ENCODE measurements at regions not wholly inside any gene's neighbourhood (a gene's known extent, or its start where the extent isn't known, plus 50 kb on each side); places are given as distances from the start of the nearest gene placed in this dataset.

GRCh38 chr5:159385536-159385935, 55.2 kb upstream of the IL12B start:
- FAIRE-seq = no peak

GRCh38 chr5:159386028-159386711, 55.9 kb upstream of the IL12B start:
- FAIRE-seq = no peak

GRCh38 chr5:159392871-159393270, 62.6 kb upstream of the IL12B start:
- FAIRE-seq = no peak

- no peak for FAIRE-seq
Measured at GRCh38 chr5:159393854-159394274, 63.6 kb upstream of the IL12B start.

GRCh38 chr5:159395202-159395601, 64.9 kb upstream of the IL12B start:
- FAIRE-seq = no peak

- no peak for FAIRE-seq
Measured at GRCh38 chr5:159398936-159399335, 68.6 kb upstream of the IL12B start.

- FAIRE-seq = no peak
Measured at GRCh38 chr5:159400476-159400875, 70.2 kb upstream of the IL12B start.

GRCh38 chr5:159402311-159402710, 72.0 kb upstream of the IL12B start:
- no peak for FAIRE-seq

- no peak for FAIRE-seq
Measured at GRCh38 chr5:159402856-159403255, 72.6 kb upstream of the IL12B start.

GRCh38 chr5:159403906-159404681, 73.8 kb upstream of the IL12B start:
- FAIRE-seq = no peak

- no peak for FAIRE-seq
Measured at GRCh38 chr5:159405611-159406031, 75.3 kb upstream of the IL12B start.

GRCh38 chr5:159406571-159406970, 76.3 kb upstream of the IL12B start:
- no peak for FAIRE-seq

- no peak for FAIRE-seq
Measured at GRCh38 chr5:159409801-159410200, 79.5 kb upstream of the IL12B start.

- no peak for FAIRE-seq
Measured at GRCh38 chr5:159410480-159410879, 80.2 kb upstream of the IL12B start.

- FAIRE-seq = no peak
Measured at GRCh38 chr5:159411115-159411514, 80.8 kb upstream of the IL12B start.

GRCh38 chr5:159412284-159413046, 82.2 kb upstream of the IL12B start:
- FAIRE-seq = no peak

- FAIRE-seq = no peak
Measured at GRCh38 chr5:159414021-159414420, 83.7 kb upstream of the IL12B start.

- FAIRE-seq = no peak
Measured at GRCh38 chr5:159415301-159415937, 85.1 kb upstream of the IL12B start.

- no peak for FAIRE-seq
Measured at GRCh38 chr5:159416438-159416837, 86.2 kb upstream of the IL12B start.

- no peak for FAIRE-seq
Measured at GRCh38 chr5:159417170-159417569, 86.9 kb upstream of the IL12B start.

- no peak for FAIRE-seq
Measured at GRCh38 chr5:159419576-159419975, 89.3 kb upstream of the IL12B start.

GRCh38 chr5:159420940-159421339, 90.7 kb upstream of the IL12B start:
- FAIRE-seq = no peak

GRCh38 chr5:159422361-159422760, 92.1 kb upstream of the IL12B start:
- FAIRE-seq = no peak

All from islet of Langerhans (tissue), 1 donor.